ENCODE measurements at regions not wholly inside any gene's neighbourhood (a gene's known extent, or its start where the extent isn't known, plus 50 kb on each side); places are given as distances from the start of the nearest gene placed in this dataset.
"Not testable (repeated sequence)": the region's sequence is repeated elsewhere in the genome, so short reads cannot be mapped to it uniquely, and the experiment has no call there.

- H3K27me3 Mint-ChIP-seq, result no peaks in the 10 kb centered on the region
- intact Hi-C loops (cut with micrococcal nuclease), result no loop called here
- H3K36me3 Mint-ChIP-seq (ENCODE audit: low read depth), result no peaks in the 10 kb centered on the region
- no peaks in the 10 kb centered on the region for H3K4me1 Mint-ChIP-seq (ENCODE audit: low read depth)
- H3K9me3 Mint-ChIP-seq, result no peaks in the 10 kb centered on the region
- no peak overlapping the region for H3K4me3 Mint-ChIP-seq
- H3K27ac Mint-ChIP-seq, result no peak overlapping the region
Observed at GRCh38 chr5:1959725-1960581, 77.2 kb upstream of the IRX4 start.

- no peaks in the 10 kb centered on the region for H3K27me3 Mint-ChIP-seq
- H3K36me3 Mint-ChIP-seq (ENCODE audit: low read depth), result no peaks in the 10 kb centered on the region
- H3K4me3 Mint-ChIP-seq, result no peak overlapping the region
- no peaks in the 10 kb centered on the region for H3K4me1 Mint-ChIP-seq (ENCODE audit: low read depth)
- H3K27ac Mint-ChIP-seq, result no peak overlapping the region
- no peaks in the 10 kb centered on the region for H3K9me3 Mint-ChIP-seq
- intact Hi-C loops (cut with micrococcal nuclease), result no loop called here
Observed at GRCh38 chr5:1959231-1959630, 76.5 kb upstream of the IRX4 start.

GRCh38 chr5:1958211-1959010, 75.7 kb upstream of the IRX4 start:
- Mint-ChIP-seq H3K4me1 (ENCODE audit: low read depth) (no peaks in the 10 kb centered on the region), H3K4me3 (no peak overlapping the region), H3K27ac (no peak overlapping the region), H3K36me3 (ENCODE audit: low read depth) (no peaks in the 10 kb centered on the region), H3K27me3 (peaks cover under 1% of the 10 kb centered on the region), H3K9me3 (no peaks in the 10 kb centered on the region)
- intact Hi-C loops (cut with micrococcal nuclease), result no loop called here

GRCh38 chr5:1955586-1955985, 72.9 kb upstream of the IRX4 start:
- Mint-ChIP-seq H3K9me3 (no peaks in the 10 kb centered on the region), H3K4me3 (no peak overlapping the region), H3K27me3 (peaks cover 12% of the 10 kb centered on the region), H3K36me3 (ENCODE audit: low read depth) (no peaks in the 10 kb centered on the region), H3K4me1 (ENCODE audit: low read depth) (no peaks in the 10 kb centered on the region), H3K27ac (no peak overlapping the region)
- intact Hi-C loops (cut with micrococcal nuclease), result no loop called here

GRCh38 chr5:1953710-1954109, 71.0 kb upstream of the IRX4 start:
- H3K4me3 Mint-ChIP-seq; H3K27ac Mint-ChIP-seq; H3K4me1 Mint-ChIP-seq (ENCODE audit: low read depth); intact Hi-C loops (cut with micrococcal nuclease); H3K9me3 Mint-ChIP-seq; H3K36me3 Mint-ChIP-seq (ENCODE audit: low read depth): not testable (repeated sequence)
- H3K27me3 Mint-ChIP-seq, result peaks cover 12% of the 10 kb centered on the region

- H3K27ac Mint-ChIP-seq, result no peak overlapping the region
- no peaks in the 10 kb centered on the region for H3K4me1 Mint-ChIP-seq (ENCODE audit: low read depth)
- intact Hi-C loops (cut with micrococcal nuclease), result no loop called here
- H3K4me3 Mint-ChIP-seq, result no peak overlapping the region
- no peaks in the 10 kb centered on the region for H3K9me3 Mint-ChIP-seq
- no peaks in the 10 kb centered on the region for H3K36me3 Mint-ChIP-seq (ENCODE audit: low read depth)
- peaks cover 14% of the 10 kb centered on the region for H3K27me3 Mint-ChIP-seq
Observed at GRCh38 chr5:1952444-1953099, 69.8 kb upstream of the IRX4 start.

GRCh38 chr5:1952021-1952420, 69.3 kb upstream of the IRX4 start:
- Mint-ChIP-seq H3K27me3 (peaks cover 15% of the 10 kb centered on the region), H3K36me3 (ENCODE audit: low read depth) (no peaks in the 10 kb centered on the region), H3K9me3 (no peaks in the 10 kb centered on the region), H3K27ac (no peak overlapping the region), H3K4me3 (no peak overlapping the region), H3K4me1 (ENCODE audit: low read depth) (no peaks in the 10 kb centered on the region)
- intact Hi-C loops (cut with micrococcal nuclease), result no loop called here

- no peaks in the 10 kb centered on the region for H3K9me3 Mint-ChIP-seq
- intact Hi-C loops (cut with micrococcal nuclease), result no loop called here
- no peak overlapping the region for H3K27ac Mint-ChIP-seq
- peaks cover 18% of the 10 kb centered on the region for H3K27me3 Mint-ChIP-seq
- H3K4me3 Mint-ChIP-seq, result no peak overlapping the region
- no peaks in the 10 kb centered on the region for H3K36me3 Mint-ChIP-seq (ENCODE audit: low read depth)
- no peaks in the 10 kb centered on the region for H3K4me1 Mint-ChIP-seq (ENCODE audit: low read depth)
Observed at GRCh38 chr5:1951165-1951816, 68.6 kb upstream of the IRX4 start.

- no peaks in the 10 kb centered on the region for H3K36me3 Mint-ChIP-seq (ENCODE audit: low read depth)
- H3K4me3 Mint-ChIP-seq, result no peak overlapping the region
- no peaks in the 10 kb centered on the region for H3K4me1 Mint-ChIP-seq (ENCODE audit: low read depth)
- peaks cover 18% of the 10 kb centered on the region for H3K27me3 Mint-ChIP-seq
- intact Hi-C loops (cut with micrococcal nuclease), result no loop called here
- no peaks in the 10 kb centered on the region for H3K9me3 Mint-ChIP-seq
- H3K27ac Mint-ChIP-seq, result no peak overlapping the region
Observed at GRCh38 chr5:1950708-1951103, 68.0 kb upstream of the IRX4 start.

- no peaks in the 10 kb centered on the region for H3K9me3 Mint-ChIP-seq
- no peaks in the 10 kb centered on the region for H3K4me1 Mint-ChIP-seq (ENCODE audit: low read depth)
- intact Hi-C loops (cut with micrococcal nuclease), result no loop called here
- no peaks in the 10 kb centered on the region for H3K36me3 Mint-ChIP-seq (ENCODE audit: low read depth)
- H3K27ac Mint-ChIP-seq, result no peak overlapping the region
- H3K27me3 Mint-ChIP-seq, result peaks cover 18% of the 10 kb centered on the region
- H3K4me3 Mint-ChIP-seq, result no peak overlapping the region
Observed at GRCh38 chr5:1950096-1950707, 67.5 kb upstream of the IRX4 start.

- intact Hi-C loops (cut with micrococcal nuclease), result no loop called here
- Mint-ChIP-seq H3K4me1 (ENCODE audit: low read depth) (no peaks in the 10 kb centered on the region), H3K36me3 (ENCODE audit: low read depth) (no peaks in the 10 kb centered on the region)
Observed at GRCh38 chr5:1949253-1949652, 66.5 kb upstream of the IRX4 start.

GRCh38 chr5:1948663-1949191, 66.0 kb upstream of the IRX4 start:
- Mint-ChIP-seq H3K36me3 (ENCODE audit: low read depth) (no peaks in the 10 kb centered on the region), H3K27me3 (peaks cover 18% of the 10 kb centered on the region), H3K4me3 (no peak overlapping the region), H3K9me3 (no peaks in the 10 kb centered on the region), H3K27ac (no peak overlapping the region), H3K4me1 (ENCODE audit: low read depth) (no peaks in the 10 kb centered on the region)
- intact Hi-C loops (cut with micrococcal nuclease), result no loop called here

More at GRCh38 chr5:1949253-1949652, 66.5 kb upstream of the IRX4 start:
- H3K9me3 Mint-ChIP-seq, result no peaks in the 10 kb centered on the region
- no peak overlapping the region for H3K4me3 Mint-ChIP-seq
- peaks cover 18% of the 10 kb centered on the region for H3K27me3 Mint-ChIP-seq
- no peak overlapping the region for H3K27ac Mint-ChIP-seq

- Mint-ChIP-seq H3K36me3 (ENCODE audit: low read depth) (no peaks in the 10 kb centered on the region), H3K27me3 (peaks cover 15% of the 10 kb centered on the region), H3K4me3 (no peak overlapping the region), H3K9me3 (no peaks in the 10 kb centered on the region), H3K4me1 (ENCODE audit: low read depth) (no peaks in the 10 kb centered on the region), H3K27ac (no peak overlapping the region)
- intact Hi-C loops (cut with micrococcal nuclease), result no loop called here
Observed at GRCh38 chr5:1948111-1948510, 65.4 kb upstream of the IRX4 start.
